Adrenal gland (tissue), 9 donors: ENCODE measurements at regions not wholly inside any gene's neighbourhood (a gene's known extent, or its start where the extent isn't known, plus 50 kb on each side); places are given as distances from the start of the nearest gene placed in this dataset.
"Not testable (repeated sequence)": the region's sequence is repeated elsewhere in the genome, so short reads cannot be mapped to it uniquely, and the experiment has no call there.

Experiments
- DNase-seq, 7 donors: peaks; one replicate each; pipeline ENCODE4 v3.0.0-alpha.2; 2019 to 2020
- H3K27ac ChIP-seq, 5 donors: fragments of 200-600 bp; sonication (generic) in 4 of 5; 1 replicate in 3 of 5; 2 replicates in 2 of 5; pipeline versions ENCODE4 v1.5.1 to v1.8.0; 2016 to 2020; ENCODE audit warnings: mild to moderate bottlenecking in 1 of 5
- H3K27me3 ChIP-seq: fragments of 200-600 bp; 2 replicates; pipeline ENCODE4 v1.8.0; 2021
- H3K36me3 ChIP-seq, 2 donors: fragments of 200-600 bp; replicated peaks in 1 of 2; 1 replicate in 1 of 2; 2 replicates in 1 of 2; pipeline versions ENCODE4 v1.5.1 to v1.8.0; 2018 to 2022
- H3K4me1 ChIP-seq, 2 donors: fragments of 200-600 bp; replicated peaks in 1 of 2; 1 replicate in 1 of 2; 2 replicates in 1 of 2; pipeline versions ENCODE4 v1.5.1 to v1.8.0; 2018 to 2021
- H3K4me3 ChIP-seq, 4 donors: fragments of 200-600 bp; sonication (generic) in 3 of 4; one replicate each; pipeline ENCODE4 v1.5.1; 2016 to 2018
- H3K9me3 ChIP-seq, 3 donors: fragments of 200-600 bp; sonication (generic) in 1 of 3; replicated peaks in 1 of 3; 1 replicate in 2 of 3; 2 replicates in 1 of 3; pipeline versions ENCODE4 v1.5.1 to v1.8.0; 2016 to 2021
- POLR2A ChIP-seq, 2 donors: fragments of 450-650 bp; IDR thresholded peaks; one replicate each; pipeline ENCODE4 v1.6.1; 2017; ENCODE audit warnings: antibody characterized with exemption in 2 of 2, mild to moderate bottlenecking in 2 of 2, moderate library complexity in 1 of 2
- WGBS, 4 donors: extraction: QIAGEN DNeasy Blood & Tissue Kit in 2 of 4; methylation state at CpG; one replicate each; pipeline versions ENCODE4 v1.1.5 to v1.1.7; 2013 to 2017; 5-methylcytosine and 5-hydroxymethylcytosine counted together
- intact Hi-C, 2 donors: fragments of 100-400 bp; cut with DNase I; formaldehyde crosslinking; loops; one replicate each; pipeline versions ENCODE4 v1.14.1 to v1.15.0; 2022 to 2023
- TF ChIP-seq, protein P1 (sequence below), 6 experiments: fragments of 450-650 bp in 4 of 6; fragments of 200-600 bp in 2 of 6; sonication (generic) in 1 of 6; IDR thresholded peaks; 1 replicate in 5 of 6; 2 replicates in 1 of 6; pipeline versions ENCODE4 v1.5.1 to v1.8.0; 2016 to 2021; ENCODE audit warnings: antibody characterized with exemption in 6 of 6, mild to moderate bottlenecking in 2 of 6, moderate library complexity in 1 of 6
- donor health status: healthy with polysubstance abuse.
- donor health status: Bipolar disorder and iron deficiency.
- donor health status: DM: yes; HTN: yes; CAD: no.
- donor health status: DM: no; HTN: no; CAD: no.
- donor health status: DM: no; HTN: no; CAD: no.

- DNase-seq, H3K27ac ChIP-seq, H3K9me3 ChIP-seq, H3K27me3 ChIP-seq, H3K4me1 ChIP-seq, intact Hi-C loops, H3K36me3 ChIP-seq, H3K4me3 ChIP-seq: not testable (repeated sequence)
- WGBS, 4 donors = 83 to 100% (median 92%) methylated on average over 1 of the region's 1 CpG
Measured at GRCh38 chr10:109809954-109810353, 113.4 kb downstream of the XPNPEP1 start.

DNA sequence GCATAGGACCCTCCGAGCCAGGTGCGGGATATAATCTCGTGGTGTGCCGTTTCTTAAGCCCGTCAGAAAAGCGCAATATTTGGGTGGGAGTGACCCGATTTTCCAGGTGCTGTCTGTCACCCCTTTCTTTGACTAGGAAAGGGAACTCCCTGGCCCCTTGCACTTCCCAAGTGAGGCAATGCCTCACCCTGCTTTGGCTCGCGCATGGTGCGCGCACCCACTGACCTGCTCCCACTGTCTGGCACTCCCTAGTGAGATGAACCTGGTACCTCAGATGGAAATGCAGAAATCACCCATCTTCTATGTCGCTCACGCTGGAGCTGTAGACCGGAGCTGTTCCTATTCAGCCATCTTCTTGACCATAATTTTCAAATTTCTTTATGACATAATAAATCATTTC is 122.1 kb downstream of the XPNPEP1 start:
- H3K4me3 ChIP-seq, intact Hi-C loops, H3K27ac ChIP-seq, DNase-seq, H3K27me3 ChIP-seq, H3K4me1 ChIP-seq, H3K9me3 ChIP-seq, H3K36me3 ChIP-seq: not testable (repeated sequence)
- 85 to 97% (median 87%) methylated on average over 10 to 14 of the region's 14 CpGs for WGBS, 4 donors

DNA sequence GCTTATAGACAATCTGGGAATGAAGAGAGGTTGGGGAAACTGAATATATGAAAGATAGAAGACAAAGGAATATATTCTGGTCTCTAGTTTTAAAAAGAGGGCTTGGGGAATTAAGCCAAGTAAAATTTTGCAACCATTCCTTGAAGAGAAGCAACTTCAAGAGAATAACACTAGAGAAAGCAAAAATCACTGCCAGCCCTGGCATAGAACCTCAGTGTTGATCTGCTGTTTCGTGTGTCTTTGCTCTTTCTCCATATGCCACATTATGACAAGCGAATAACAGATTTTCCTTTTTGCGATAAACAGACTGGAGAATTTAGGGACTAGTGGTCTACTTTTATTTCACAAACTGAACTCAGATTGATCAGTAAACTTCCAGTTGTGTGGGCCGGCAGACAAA is 132.7 kb downstream of the XPNPEP1 start:
- H3K27ac ChIP-seq = no peak overlapping the region
- WGBS, 4 donors = 81 to 87% (median 85%) methylated on average over 4 of the region's 4 CpGs
- intact Hi-C loops = no loop called here
- H3K4me3 ChIP-seq = no peak overlapping the region
- no peaks in the 10 kb centered on the region for H3K27me3 ChIP-seq
- no peaks in the 10 kb centered on the region for H3K4me1 ChIP-seq
- TF ChIP-seq POLR2A (IDR thresholded peaks at IDR 0.05) = no peak
- TF ChIP-seq, protein P1, sequence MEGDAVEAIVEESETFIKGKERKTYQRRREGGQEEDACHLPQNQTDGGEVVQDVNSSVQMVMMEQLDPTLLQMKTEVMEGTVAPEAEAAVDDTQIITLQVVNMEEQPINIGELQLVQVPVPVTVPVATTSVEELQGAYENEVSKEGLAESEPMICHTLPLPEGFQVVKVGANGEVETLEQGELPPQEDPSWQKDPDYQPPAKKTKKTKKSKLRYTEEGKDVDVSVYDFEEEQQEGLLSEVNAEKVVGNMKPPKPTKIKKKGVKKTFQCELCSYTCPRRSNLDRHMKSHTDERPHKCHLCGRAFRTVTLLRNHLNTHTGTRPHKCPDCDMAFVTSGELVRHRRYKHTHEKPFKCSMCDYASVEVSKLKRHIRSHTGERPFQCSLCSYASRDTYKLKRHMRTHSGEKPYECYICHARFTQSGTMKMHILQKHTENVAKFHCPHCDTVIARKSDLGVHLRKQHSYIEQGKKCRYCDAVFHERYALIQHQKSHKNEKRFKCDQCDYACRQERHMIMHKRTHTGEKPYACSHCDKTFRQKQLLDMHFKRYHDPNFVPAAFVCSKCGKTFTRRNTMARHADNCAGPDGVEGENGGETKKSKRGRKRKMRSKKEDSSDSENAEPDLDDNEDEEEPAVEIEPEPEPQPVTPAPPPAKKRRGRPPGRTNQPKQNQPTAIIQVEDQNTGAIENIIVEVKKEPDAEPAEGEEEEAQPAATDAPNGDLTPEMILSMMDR (IDR thresholded peaks at IDR 0.05) = no peak
- H3K36me3 ChIP-seq = no peaks in the 10 kb centered on the region
- no peak for DNase-seq
- no peaks in the 10 kb centered on the region for H3K9me3 ChIP-seq

DNA sequence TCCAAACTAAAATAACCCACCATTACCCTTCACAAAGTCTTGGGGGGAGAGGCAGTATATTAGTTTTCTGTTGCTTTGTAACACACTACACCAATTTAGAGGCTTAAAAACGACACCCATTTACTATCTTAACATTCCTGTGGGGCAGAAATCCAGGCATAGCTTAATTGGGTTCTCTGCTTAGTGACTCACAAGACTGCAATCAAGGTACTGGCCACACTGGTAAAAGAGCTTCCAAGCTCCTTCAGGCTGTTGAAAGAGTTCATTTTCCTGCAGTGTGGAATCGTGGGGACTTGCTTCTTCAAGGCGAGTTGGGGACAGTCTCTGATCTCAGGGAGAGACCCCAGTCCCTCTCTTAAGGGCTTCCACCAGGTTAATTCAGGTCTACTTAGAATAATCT is 139.1 kb downstream of the XPNPEP1 start:
- Histone ChIP-seq H3K27ac (no peak overlapping the region), H3K9me3 (no peaks in the 10 kb centered on the region), H3K36me3 (no peaks in the 10 kb centered on the region), H3K27me3 (no peaks in the 10 kb centered on the region), H3K4me1 (no peaks in the 10 kb centered on the region), H3K4me3 (no peak overlapping the region)
- intact Hi-C loops = no loop called here
- no peak for DNase-seq
- TF ChIP-seq, protein P1 (IDR thresholded peaks at IDR 0.05) = no peak
- TF ChIP-seq POLR2A (IDR thresholded peaks at IDR 0.05) = no peak
- WGBS, 4 donors = 58 to 66% (median 61%) methylated on average over 3 of the region's 3 CpGs

GRCh38 chr10:109783286-109783685 is 140.0 kb downstream of the XPNPEP1 start:
- 71% methylated on average over 5 of the region's 5 CpGs for WGBS, 4 donors
- Histone ChIP-seq H3K4me3 (no peak overlapping the region), H3K4me1 (no peaks in the 10 kb centered on the region), H3K27me3 (no peaks in the 10 kb centered on the region), H3K36me3 (no peaks in the 10 kb centered on the region), H3K27ac (no peak overlapping the region), H3K9me3 (no peaks in the 10 kb centered on the region)
- TF ChIP-seq POLR2A (IDR thresholded peaks at IDR 0.05) = no peak
- DNase-seq = no peak
- intact Hi-C loops = no loop called here

DNA sequence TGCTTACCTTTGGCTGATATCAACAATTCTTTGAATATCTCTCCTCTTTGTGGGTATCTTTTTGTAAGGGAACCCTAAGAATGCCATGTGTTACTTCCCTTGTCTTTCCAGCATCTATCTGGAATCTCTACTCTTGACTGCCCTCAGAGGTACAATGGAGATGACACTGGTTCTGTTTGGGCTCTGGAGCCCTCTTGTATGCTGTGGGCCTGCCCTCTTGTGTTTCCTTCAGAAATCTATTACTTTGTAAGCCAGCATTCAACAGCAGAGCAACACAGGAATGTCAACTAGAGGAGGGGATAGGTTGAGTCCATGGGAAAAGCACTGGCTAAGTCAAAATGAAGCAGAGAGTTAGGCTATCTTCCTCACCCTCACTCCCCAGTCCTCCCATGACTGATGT is 142.3 kb downstream of the XPNPEP1 start:
- Histone ChIP-seq H3K27me3 (no peaks in the 10 kb centered on the region), H3K27ac (no peak overlapping the region), H3K4me3 (no peak overlapping the region), H3K4me1 (no peaks in the 10 kb centered on the region), H3K9me3 (no peaks in the 10 kb centered on the region), H3K36me3 (no peaks in the 10 kb centered on the region)
- intact Hi-C loops = no loop called here
- TF ChIP-seq, protein P1 (IDR thresholded peaks at IDR 0.05) = no peak
- no peak for TF ChIP-seq POLR2A (IDR thresholded peaks at IDR 0.05)
- no peak for DNase-seq
